ENCODE measurements at regions not wholly inside any gene's neighbourhood (a gene's known extent, or its start where the extent isn't known, plus 50 kb on each side); places are given as distances from the start of the nearest gene placed in this dataset.

DNA sequence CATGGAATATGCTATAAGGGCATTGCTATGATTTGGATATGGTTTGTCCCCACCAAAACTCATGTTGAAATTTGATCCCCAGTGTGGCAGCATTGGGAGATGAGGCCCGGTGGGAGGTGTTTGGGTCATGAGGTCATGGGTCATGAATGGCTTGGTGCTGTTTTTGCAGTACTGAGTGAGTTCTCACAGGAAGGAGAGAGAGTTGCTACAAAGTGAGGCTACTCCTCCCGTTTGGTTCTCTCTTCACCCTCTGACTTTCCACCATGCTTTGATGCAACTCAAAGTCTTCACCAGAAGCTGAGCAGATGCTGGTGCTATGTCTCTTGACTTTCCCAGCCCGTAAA lies 388.1 kb upstream of the TMPO start:
- Mint-ChIP-seq H3K9me3 (peaks cover 0 to 10% (median 3%) of the 10 kb centered on the region in 9 donors), H3K36me3 (no peaks in the 10 kb centered on the region), H3K27me3 (peaks cover 6 to 30% (median 9%) of the 10 kb centered on the region in 5 donors), H3K4me1 (peaks cover 0 to 2% (median under 1%) of the 10 kb centered on the region in 4 donors), H3K27ac (no peak overlapping the region), H3K4me3 (no peak overlapping the region)
- ATAC-seq (no peak), DNase-seq (no peak)
- POLR2A ChIA-PET, result no interaction called here

DNA sequence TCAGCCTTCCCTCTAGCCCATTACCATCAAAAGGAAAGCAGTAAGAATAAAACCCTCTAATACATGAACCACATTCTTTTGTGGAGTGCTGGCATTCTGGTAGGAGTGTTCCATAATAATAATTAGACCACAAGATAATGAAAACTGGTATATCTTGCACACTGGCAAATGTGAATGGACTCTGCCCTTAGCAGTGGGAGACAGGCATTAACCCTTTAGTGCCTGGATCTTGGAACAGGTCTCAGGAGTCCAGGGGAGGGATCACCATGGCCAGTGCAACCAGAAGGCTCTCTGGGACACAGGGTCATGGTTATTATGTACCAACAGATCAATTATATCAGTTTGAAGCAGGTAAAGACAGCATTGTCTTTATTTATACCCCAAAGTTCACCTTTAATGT lies 387.5 kb upstream of the TMPO start:
- POLR2A ChIA-PET, result no interaction called here
- ATAC-seq (no peak), DNase-seq (no peak)
- H3K9me3 Mint-ChIP-seq, result peaks cover 0 to 10% (median 3%) of the 10 kb centered on the region in 9 donors
- H3K27ac Mint-ChIP-seq, result no peak overlapping the region
- H3K4me3 Mint-ChIP-seq, result no peak overlapping the region
- H3K4me1 Mint-ChIP-seq, result peaks cover 0 to 2% (median under 1%) of the 10 kb centered on the region in 4 donors
- H3K36me3 Mint-ChIP-seq, result no peaks in the 10 kb centered on the region
- H3K27me3 Mint-ChIP-seq, result peaks cover 6 to 30% (median 9%) of the 10 kb centered on the region in 5 donors

DNA sequence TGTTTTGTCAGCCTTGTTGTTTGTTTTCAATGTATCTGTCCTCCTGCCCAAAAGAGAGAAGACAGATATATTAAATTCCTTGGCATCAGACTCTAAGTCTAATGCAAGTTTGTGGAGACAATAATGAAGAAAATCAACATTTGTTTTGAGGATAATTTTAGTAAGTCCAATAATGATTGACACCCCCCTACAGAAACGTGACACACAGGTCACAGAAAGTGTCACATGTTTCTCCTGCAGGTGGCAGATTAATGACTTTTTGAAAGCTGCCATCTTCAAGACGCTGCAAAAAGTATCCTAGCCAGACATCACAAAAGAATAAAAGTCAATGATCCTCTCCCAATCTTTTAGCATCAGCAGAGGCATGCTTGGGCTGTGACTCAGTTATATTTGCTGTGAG lies 378.8 kb upstream of the TMPO start:
- POLR2A ChIA-PET, result no interaction called here
- Mint-ChIP-seq H3K4me1 (no peaks in the 10 kb centered on the region), H3K4me3 (no peak overlapping the region), H3K36me3 (no peaks in the 10 kb centered on the region), H3K27ac (no peak overlapping the region), H3K9me3 (no peaks in the 10 kb centered on the region), H3K27me3 (peaks cover 0 to 3% (median 0%) of the 10 kb centered on the region in 5 donors)
- DNase-seq, result no peak
- ATAC-seq, result no peak

DNA sequence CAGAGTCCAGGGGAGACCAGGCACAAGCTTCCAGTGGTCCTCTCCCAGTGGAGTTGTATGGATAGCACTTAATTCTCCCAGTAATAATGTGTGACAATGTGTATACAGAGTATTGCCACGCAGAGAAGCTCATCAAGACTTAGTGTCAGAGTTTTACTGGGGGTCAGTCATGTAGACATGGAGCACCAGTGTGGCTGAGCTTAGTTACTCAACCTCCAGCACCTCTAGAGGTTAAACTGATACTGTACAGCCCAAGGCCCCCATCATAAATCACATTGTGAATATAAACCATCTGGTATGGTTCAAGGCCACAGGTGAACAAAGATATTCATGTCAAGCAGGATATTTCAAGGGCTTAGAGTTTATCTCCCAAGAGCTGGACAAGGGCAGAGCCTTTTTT lies 378.1 kb upstream of the TMPO start:
- POLR2A ChIA-PET, result no interaction called here
- no peak overlapping the region for H3K4me3 Mint-ChIP-seq

DNA sequence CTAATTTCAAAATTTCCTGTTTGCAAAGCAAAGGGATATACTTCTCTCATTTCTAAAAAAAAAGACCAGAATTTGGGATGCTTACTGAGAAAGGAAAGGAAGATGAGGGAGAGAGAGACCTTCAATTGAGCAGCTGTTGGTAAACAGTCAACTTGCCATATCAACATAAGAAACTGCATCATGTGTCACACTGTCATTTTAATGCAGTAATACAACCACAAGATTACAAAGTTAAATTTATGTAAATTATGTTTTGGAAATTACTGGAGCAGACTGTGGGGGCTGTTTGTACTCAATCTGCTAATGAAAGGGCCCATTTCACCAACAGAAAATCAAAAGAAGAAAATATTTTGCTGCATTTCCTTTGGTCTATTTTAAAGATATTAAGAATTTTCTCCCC lies 370.4 kb upstream of the TMPO start:
- DNase-seq (no peak), ATAC-seq (no peak)
- Mint-ChIP-seq H3K9me3 (peaks cover 0 to 13% (median 0%) of the 10 kb centered on the region in 9 donors), H3K27me3 (peaks cover 0 to 8% (median 1%) of the 10 kb centered on the region in 5 donors), H3K4me3 (no peak overlapping the region), H3K36me3 (no peaks in the 10 kb centered on the region), H3K4me1 (no peaks in the 10 kb centered on the region), H3K27ac (no peak overlapping the region)
- POLR2A ChIA-PET, result no interaction called here

More for the DNA sequence above, 378.1 kb upstream of the TMPO start:
- Mint-ChIP-seq H3K4me1 (no peaks in the 10 kb centered on the region), H3K9me3 (no peaks in the 10 kb centered on the region), H3K27ac (no peak overlapping the region), H3K27me3 (peaks cover 0 to 3% (median 0%) of the 10 kb centered on the region in 5 donors), H3K36me3 (no peaks in the 10 kb centered on the region)
- no peak for DNase-seq
- ATAC-seq, result no peak

DNA sequence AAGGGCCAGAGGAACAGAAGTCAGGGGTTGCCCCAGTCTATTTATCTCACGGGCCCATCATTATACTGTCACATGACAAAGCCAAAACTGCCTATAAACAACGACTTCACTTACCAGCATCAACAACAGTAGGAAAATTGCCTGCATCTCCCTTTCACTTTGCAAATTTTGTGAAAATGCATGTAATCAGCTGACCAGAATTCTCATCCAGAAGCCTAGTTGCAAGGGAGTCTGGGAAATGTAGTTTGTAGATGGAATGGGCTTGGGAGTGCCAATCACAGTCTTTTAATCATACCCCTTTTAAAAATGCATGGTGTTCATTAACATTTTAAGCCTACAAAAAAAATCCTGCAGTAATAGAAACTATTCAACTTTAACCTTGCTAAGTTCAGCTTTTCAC lies 369.3 kb upstream of the TMPO start:
- POLR2A ChIA-PET, result no interaction called here
- Mint-ChIP-seq H3K9me3 (peaks cover 0 to 13% (median 0%) of the 10 kb centered on the region in 9 donors), H3K36me3 (no peaks in the 10 kb centered on the region), H3K4me1 (no peaks in the 10 kb centered on the region), H3K27me3 (peaks cover 0 to 8% (median 1%) of the 10 kb centered on the region in 5 donors), H3K27ac (no peak overlapping the region), H3K4me3 (no peak overlapping the region)
- no peak for DNase-seq
- ATAC-seq, result no peak

DNA sequence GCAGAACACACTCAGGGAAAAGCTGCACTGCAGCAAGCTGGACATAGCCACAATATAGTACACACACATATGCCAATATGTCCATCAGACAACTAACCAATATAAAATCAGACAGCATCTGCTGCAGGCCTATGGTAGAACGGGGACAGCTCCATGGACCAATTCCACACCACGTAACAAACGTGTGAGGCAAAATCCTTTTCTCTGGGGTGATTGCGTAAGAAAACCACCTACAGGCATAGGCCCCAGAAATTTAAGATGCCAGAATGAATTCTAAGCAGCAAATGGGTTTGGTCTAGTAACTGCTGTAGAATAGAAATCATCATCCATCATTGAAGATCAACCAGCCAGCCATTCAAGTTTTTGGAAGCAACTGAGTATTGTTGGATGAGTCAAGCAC lies 368.9 kb upstream of the TMPO start:
- no peaks in the 10 kb centered on the region for H3K36me3 Mint-ChIP-seq
- POLR2A ChIA-PET, result no interaction called here
- DNase-seq (no peak), ATAC-seq (no peak)
- peaks cover 0 to 13% (median 0%) of the 10 kb centered on the region in 9 donors for H3K9me3 Mint-ChIP-seq
- peaks cover 0 to 8% (median 1%) of the 10 kb centered on the region in 5 donors for H3K27me3 Mint-ChIP-seq
- H3K27ac Mint-ChIP-seq, result no peak overlapping the region
- no peak overlapping the region for H3K4me3 Mint-ChIP-seq
- H3K4me1 Mint-ChIP-seq, result no peaks in the 10 kb centered on the region

DNA sequence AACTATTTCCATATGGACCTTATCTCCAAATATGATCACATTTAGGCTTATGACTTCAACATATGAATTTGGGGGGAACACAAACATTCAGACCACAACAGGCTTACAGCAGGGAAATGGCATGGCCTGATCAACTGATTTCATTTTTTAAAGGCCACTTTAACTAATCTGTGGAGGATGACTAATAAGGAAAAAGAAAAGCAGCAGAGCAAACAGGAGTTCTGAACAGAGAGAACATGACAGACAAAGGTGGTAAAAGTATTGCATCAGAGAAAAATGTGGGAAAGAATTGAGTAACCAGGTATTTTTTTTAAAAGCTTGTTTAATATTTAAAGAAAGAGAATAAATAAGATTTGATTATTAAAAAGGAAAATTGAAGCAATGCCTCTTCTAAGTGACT lies 366.1 kb upstream of the TMPO start:
- POLR2A ChIA-PET, result no interaction called here
- H3K27me3 Mint-ChIP-seq, result peaks cover 1 to 17% (median 2%) of the 10 kb centered on the region in 5 donors
- ATAC-seq, result no peak
- no peak overlapping the region for H3K4me3 Mint-ChIP-seq
- DNase-seq, result no peak
- no peaks in the 10 kb centered on the region for H3K4me1 Mint-ChIP-seq
- no peak overlapping the region for H3K27ac Mint-ChIP-seq
- H3K9me3 Mint-ChIP-seq, result peaks cover 0 to 20% (median 0%) of the 10 kb centered on the region in 9 donors
- H3K36me3 Mint-ChIP-seq, result no peaks in the 10 kb centered on the region

DNA sequence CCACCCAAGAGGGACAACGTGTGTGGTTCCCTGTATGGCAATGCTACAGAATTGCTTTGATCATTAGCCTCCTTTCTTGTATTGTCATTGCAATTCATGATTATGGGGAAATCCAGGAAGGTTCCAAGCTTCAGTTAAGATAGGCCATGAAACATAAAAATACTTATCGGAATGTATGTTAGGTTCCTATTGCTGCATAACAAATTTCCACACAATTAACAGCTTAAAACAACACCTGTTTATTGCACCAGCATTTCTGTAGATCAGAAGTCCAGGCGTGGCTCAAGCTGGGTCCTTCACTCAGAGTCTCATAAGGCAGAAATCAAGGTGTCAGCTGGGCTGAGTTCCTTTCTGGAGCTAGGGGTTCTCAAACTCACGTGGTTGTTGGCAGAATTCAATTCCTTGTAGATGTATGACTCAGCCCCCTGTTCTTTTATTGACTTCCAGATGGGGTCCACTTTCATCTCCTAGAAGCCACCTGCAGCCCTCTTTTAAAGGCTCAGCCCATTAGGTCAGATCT lies 365.6 kb upstream of the TMPO start:
- no peak overlapping the region for H3K27ac Mint-ChIP-seq
- H3K4me1 Mint-ChIP-seq, result no peaks in the 10 kb centered on the region
- DNase-seq (no peak), ATAC-seq (no peak)
- peaks cover 0 to 21% (median 0%) of the 10 kb centered on the region in 9 donors for H3K9me3 Mint-ChIP-seq
- no peaks in the 10 kb centered on the region for H3K36me3 Mint-ChIP-seq
- POLR2A ChIA-PET, result no interaction called here
- peaks cover 1 to 21% (median 2%) of the 10 kb centered on the region in 5 donors for H3K27me3 Mint-ChIP-seq
- H3K4me3 Mint-ChIP-seq, result no peak overlapping the region

DNA sequence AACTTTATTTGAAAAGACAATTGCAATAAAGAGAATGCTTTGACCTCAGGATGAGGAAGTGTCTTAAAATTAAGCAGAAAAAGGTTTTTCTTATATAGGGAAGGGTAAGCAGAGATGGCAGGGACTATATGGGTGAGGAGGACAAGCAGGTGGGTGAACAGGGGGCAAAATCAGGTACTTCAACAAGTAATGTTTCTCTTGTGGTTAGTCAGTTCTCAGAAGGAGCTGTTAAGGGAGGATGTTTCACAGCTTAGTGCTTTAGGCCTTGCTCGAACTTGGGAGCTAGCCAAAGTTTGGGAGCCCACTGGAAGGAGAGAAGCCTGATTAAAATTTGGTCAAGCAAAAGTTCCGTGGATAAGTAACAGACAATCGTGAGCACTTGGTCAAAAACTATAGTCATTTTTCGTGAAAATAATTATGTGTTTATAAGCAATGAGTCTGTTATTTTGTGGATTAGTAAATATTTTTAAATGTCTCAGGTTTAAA lies 364.2 kb upstream of the TMPO start:
- Mint-ChIP-seq H3K4me1 (no peaks in the 10 kb centered on the region), H3K36me3 (no peaks in the 10 kb centered on the region), H3K9me3 (peaks cover 0 to 21% (median 0%) of the 10 kb centered on the region in 9 donors), H3K4me3 (no peak overlapping the region), H3K27ac (no peak overlapping the region), H3K27me3 (peaks cover 0 to 21% (median 2%) of the 10 kb centered on the region in 5 donors)
- DNase-seq (no peak), ATAC-seq (no peak)
- POLR2A ChIA-PET, result no interaction called here

DNA sequence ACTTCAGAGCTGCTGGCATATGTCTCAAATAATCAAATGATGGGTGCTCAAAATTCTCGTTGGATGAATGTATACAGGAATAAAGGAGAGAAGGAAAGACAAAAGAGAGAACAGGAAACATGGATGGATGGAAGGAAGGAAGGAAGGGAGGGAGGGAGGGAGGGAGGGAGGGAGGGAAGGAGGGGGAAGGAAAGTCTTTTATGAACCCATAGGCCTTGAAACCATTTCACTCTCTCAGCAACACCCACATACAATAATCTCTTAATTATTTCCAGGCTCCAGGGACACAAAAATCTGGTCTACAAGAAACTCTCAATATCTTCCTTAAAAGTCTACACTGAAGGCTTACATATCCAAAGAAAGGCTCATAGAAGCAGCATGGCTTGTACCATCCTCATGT lies 363.4 kb upstream of the TMPO start:
- ATAC-seq, result no peak
- no peaks in the 10 kb centered on the region for H3K36me3 Mint-ChIP-seq
- peaks cover 0 to 28% (median 0%) of the 10 kb centered on the region in 9 donors for H3K9me3 Mint-ChIP-seq
- POLR2A ChIA-PET, result no interaction called here
- DNase-seq, result no peak
- H3K4me1 Mint-ChIP-seq, result no peaks in the 10 kb centered on the region
- H3K27ac Mint-ChIP-seq, result no peak overlapping the region
- peaks cover 3 to 21% (median 3%) of the 10 kb centered on the region in 5 donors for H3K27me3 Mint-ChIP-seq
- H3K4me3 Mint-ChIP-seq, result no peak overlapping the region

DNA sequence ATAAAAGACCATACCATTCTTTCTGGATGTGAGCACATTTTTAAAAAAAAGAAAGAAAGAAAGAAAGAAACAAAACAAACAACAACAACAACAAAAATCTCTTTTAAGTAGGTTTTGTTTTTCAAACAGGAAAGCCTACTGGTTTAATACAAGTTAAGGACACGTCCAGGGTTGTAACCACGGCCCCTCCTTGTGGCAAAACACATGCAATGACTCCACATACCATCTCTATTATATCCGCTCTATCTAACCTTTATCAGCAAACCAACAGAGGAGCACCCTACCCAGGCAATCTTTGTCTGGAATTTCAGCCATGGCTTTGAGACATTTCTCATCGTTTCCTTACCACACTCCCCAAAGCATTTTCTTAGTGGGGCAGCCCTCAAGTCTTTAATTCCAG lies 360.5 kb upstream of the TMPO start:
- H3K27me3 Mint-ChIP-seq, result peaks cover 3 to 21% (median 6%) of the 10 kb centered on the region in 5 donors
- no peaks in the 10 kb centered on the region for H3K4me1 Mint-ChIP-seq
- POLR2A ChIA-PET, result no interaction called here
- H3K36me3 Mint-ChIP-seq, result no peaks in the 10 kb centered on the region
- H3K4me3 Mint-ChIP-seq, result no peak overlapping the region
- H3K9me3 Mint-ChIP-seq, result peaks cover 0 to 15% (median 0%) of the 10 kb centered on the region in 9 donors
- H3K27ac Mint-ChIP-seq, result no peak overlapping the region
- ATAC-seq, result no peak
- no peak for DNase-seq

DNA sequence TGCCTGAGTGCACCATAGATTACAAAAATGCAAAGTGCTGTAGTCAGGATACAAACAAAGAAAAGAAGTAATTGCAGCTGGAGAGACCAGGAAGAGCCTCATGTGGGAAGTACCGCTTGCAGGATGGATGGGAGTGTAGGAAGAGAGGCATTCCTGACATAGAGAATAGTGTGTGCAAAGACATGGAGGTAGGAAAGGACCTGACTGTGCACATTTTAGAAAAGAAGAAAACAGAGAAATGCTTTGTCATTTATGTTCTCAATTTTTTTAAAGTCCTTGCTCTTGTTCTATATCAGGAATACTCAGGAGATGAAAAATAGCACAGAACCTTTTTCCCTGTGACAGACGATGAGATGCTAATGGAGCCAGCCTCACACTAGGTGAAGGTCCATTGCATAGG lies 358.7 kb upstream of the TMPO start:
- POLR2A ChIA-PET, result no interaction called here
- no peak for DNase-seq
- Mint-ChIP-seq H3K27me3 (peaks cover 3 to 21% (median 6%) of the 10 kb centered on the region in 5 donors), H3K4me3 (no peak overlapping the region), H3K27ac (no peak overlapping the region), H3K4me1 (no peaks in the 10 kb centered on the region), H3K9me3 (peaks cover 0 to 15% (median 0%) of the 10 kb centered on the region in 9 donors), H3K36me3 (no peaks in the 10 kb centered on the region)
- no peak for ATAC-seq

All from naive thymus-derived CD8-positive, alpha-beta T cell (primary cell).